ENCODE measurements at regions not wholly inside any gene's neighbourhood (a gene's known extent, or its start where the extent isn't known, plus 50 kb on each side); places are given as distances from the start of the nearest gene placed in this dataset.

- DNase-seq, result no peak
Measured at GRCh38 chr7:118298771-118299170, 74.3 kb downstream of the ANKRD7 start.

DNA sequence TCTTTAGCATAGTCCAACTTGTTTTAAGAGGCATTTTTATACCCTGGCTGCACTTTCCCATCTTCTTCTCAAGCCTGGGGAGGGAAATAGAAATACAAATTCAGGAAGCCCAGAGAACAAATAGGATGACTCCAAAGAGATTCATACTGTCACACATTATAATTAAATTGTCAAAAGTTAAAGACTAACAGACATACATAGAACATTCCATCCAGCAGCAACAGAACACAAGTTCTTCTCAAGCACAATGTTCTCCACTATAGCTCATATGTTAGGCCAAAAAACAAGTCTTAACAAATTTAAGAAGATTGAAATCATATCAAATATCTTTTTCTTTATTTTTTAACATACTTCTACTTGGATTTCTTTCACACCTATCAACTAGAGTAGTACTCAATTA, 75.7 kb downstream of the ANKRD7 start:
- DNase-seq, result no peak

DNA sequence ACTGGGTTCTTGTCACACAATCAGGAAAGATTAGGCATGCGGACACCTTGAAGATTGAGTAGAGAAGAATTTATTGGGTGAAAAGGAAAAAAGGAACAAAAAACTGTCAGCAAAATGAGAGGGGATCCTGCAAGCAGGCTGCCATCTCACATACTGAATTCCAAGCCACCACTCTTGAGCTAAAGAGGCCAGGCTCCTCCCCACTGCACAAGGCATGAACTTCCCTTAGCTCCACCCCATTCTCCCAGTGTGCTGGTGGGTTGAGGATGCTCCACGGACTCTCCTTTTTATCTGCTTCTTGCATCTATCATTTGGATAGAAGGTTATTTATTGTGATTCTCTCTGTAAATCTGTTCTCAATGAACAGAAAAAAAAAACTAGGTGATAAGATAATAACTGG, 79.6 kb downstream of the ANKRD7 start:
- DNase-seq, result no peak

- no peak for DNase-seq
Measured at GRCh38 chr7:118305671-118306070, 81.2 kb downstream of the ANKRD7 start.

DNA sequence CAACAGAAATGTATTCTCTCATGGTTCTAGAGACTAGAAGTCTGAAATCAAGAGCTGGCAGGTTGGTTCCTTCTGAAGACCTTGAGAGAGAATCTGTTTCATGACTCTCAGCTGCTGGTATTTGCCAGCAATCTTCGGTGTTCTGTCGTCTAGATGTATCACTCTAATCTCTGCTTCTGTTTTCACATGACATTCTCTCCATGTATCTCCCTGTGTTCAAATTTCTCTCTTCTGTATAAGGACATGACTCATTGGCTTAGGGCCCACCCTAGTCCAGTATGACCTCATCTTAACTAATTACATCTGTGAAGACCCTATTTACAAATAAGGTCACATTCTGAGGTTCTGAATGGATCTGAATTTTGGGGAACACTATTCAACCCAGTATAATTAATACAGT, 82.3 kb downstream of the ANKRD7 start:
- no peak for DNase-seq

- DNase-seq, result no peak
Measured at GRCh38 chr7:118311121-118311836, 86.8 kb downstream of the ANKRD7 start.

DNA sequence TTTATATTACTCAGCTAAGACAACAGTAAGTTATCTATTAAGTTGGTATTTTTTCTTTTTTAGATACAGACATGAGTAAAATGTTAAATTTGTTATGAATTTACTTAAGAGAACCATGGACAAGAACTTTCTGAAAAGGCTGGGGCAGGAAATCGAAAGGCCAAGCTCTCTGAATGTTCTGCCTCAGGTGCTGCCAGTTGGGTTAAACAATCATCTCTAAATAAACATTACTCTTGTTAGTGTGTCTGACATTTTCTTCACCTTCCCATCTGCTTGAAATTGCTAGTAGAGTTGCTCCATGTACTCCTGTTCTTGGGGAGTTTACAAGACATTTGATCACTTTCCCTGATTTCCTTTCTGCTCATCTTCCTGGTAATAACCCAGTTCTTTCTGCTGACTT, 87.5 kb downstream of the ANKRD7 start:
- DNase-seq, result no peak

DNA sequence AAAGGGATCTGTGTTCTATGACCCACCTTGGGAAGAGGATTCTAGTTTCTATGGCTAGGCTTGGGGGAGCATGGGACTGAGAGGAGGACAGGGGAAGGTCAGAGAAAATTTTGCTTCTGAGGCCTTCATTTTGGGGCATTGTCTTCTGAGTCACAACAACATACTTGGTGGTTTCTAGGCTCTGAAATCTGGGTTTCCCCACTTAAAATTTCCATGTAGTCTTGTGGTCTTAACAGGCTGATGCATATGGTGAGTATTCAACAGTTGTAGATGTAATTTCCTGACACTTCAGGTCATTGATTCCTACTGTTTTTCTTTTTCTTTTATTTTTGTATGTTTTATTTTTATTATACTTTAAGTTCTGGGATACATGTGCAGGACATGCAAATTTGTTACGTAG, 88.5 kb downstream of the ANKRD7 start:
- no peak for DNase-seq

GRCh38 chr7:118324790-118325449, 100.4 kb downstream of the ANKRD7 start:
- DNase-seq, result no peak

DNA sequence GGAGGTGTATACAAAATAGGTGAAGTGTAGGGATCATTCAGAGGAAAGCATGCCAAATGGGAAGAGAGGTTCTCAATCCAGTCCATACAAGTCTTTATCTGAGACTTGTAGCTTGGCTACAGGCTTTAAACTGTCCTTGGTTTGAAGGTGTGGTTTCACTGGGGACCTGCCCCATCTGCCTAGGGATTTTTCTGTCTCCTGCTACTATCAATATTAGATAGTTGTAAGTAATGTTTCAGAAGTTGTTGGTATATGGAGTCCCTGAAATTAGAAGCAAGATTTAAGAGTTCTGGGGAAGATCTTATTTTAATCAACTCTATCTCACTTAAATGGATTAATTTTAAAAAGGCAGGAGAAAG, 100.9 kb downstream of the ANKRD7 start:
- DNase-seq, result no peak

DNA sequence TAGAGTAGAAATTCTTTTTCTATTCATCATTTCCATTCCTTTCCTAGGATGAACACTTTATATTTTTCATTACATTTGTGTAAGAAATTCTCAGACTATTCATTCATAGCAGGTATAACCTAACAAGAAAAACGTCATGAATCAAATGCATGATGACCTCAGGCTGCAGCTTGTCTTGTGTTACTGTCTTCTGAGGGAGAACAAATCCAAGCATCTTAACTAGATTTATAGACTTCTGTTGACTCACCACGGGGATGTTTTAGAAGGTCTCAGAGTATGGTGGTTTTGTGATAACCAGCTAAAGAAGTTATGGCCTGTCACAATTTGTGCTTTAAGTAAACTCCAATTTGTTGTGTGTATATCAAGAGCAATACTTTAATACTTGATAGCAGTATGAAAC, 102.7 kb downstream of the ANKRD7 start:
- no peak for DNase-seq

DNA sequence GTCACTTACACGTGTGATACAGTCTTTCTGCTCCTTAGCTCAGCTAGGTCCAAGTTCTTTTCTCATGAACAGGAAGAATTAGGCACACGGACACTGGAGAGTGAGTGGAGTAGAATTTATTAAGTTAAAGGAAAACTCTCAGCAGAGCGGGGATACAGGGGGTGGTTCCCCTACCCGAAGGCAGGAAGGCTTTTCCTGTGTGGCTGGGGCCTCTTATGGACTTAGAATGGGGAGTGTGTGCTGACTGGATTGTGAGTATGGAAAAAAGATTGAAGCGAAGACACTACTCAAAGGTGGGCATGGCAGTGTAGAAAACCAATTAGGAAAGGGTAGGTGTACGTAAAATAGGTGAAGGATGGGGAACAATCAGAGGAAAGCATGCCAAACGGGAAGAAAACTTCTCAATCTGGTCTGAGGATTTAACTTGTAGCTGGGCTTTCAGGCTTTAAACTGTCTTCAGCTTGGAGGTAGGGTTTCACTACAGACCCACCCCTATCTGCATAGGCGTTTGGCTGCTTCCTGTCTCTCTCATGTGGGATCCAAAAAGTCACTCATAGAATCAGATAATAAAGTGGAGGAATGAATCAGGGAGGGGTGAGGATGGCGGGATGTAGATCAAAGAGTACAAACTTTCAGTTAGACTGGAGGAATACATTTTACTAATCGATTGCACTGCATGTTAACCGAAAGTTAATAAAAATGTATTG, 104.2 kb downstream of the ANKRD7 start:
- DNase-seq, result no peak

DNA sequence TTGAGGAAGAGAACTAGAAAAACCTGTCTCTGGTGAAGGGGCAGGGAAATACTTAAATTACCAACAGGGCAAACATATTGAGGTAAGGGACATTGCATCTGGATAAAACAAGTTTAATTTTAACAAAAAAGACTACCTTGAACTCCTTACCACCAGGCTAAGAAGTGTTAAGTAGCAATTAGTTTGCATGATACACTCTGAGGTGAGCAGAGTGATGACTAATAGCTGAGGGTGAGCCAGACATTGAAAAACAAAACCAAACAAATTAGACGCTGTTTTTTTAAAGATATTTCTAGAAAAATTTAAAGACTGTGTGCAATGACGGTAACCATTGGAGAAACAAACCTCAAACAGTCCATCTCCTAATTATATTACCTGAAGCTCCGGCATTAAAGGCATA, 105.9 kb downstream of the ANKRD7 start:
- DNase-seq, result no peak

DNA sequence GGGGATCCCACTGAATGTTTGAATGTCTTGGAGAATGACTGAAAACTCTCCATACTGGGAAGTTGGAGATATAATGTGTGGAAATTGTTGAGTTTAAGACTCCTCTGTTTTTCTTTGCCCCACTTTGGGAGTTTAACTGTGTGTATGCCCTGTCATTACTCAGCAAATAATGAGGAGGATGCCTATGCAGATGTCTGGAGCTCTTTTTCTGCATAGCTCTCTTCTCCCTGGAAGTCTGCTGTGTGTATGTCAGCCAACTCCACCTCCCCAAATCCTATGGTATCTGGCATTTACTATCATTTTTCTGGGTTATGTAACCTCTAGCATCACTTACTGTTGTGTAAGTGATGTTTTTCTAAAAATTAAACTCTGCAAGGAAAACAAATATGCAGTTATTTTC, 122.2 kb downstream of the ANKRD7 start:
- no peak for DNase-seq

- DNase-seq, result no peak
Measured at GRCh38 chr7:118349604-118350003, 125.1 kb downstream of the ANKRD7 start.

- DNase-seq, result no peak
Measured at GRCh38 chr7:118350260-118350659, 125.8 kb downstream of the ANKRD7 start.

DNA sequence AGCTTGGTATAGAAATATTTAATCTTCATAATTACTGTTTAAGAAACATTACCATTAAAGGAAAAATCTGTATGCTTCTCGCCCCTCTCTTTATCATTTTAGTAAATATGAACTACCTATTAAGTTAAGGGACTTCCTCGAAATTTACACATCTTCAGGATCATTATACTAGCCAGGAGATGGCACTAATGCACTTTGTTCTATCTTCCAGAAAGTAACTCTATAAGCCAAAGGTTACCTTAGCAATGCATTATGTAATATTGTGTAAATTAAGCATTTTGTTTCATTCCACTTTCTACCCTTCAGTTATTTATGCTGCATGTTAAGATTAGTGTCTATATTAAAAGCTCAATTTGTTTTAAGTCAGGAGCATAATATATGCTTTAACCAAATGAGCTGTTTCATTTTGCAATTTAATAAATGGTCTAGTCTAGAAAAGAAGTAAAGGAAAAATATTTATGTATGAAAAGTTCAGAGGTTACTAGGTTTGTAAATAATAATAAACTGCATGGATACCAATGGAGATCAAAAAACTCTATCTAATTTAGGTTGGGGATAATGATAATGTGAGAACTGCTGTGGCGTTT, 128.5 kb downstream of the ANKRD7 start:
- DNase-seq, result peak; percentile 60

DNA sequence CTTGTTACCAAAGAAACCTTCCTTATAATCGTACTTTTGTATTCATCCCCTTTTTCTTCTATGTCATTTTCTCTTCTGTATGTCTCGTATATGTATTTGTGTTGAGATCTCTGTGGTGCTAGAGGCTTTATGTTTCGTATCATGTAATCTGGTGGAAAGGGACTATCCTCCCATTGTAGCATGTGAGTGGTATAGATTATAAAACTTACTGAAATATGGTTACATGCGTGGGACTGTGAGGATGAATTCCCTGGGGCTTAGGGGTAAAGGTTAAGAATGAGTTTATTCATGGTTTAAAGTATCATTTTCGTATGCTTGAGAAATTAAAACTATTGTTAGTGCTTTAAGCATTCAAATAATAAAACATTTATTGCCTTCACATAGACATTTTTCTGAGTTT, 141.9 kb downstream of the ANKRD7 start:
- no peak for DNase-seq

GRCh38 chr7:118368958-118369357, 144.5 kb downstream of the ANKRD7 start:
- DNase-seq, result no peak

DNA sequence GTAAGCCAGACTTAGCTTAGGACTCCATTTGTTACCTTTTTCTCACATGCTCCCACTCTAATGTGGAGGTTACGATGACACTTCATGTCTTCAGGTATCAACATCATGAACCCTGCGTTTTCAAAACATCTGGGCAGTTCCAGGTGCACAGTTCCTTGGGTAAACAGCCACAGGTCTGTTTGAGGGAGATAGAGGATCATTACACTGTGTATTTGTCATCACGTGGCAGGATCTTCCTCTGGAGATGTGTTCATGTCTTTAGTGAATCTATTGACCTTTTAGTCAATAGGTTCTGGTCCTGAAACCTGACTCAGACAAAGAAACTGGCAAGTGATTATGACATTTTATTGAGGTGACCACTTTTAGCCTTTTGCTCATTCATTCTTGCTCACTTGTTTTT, 145.5 kb downstream of the ANKRD7 start:
- DNase-seq, result no peak

DNA sequence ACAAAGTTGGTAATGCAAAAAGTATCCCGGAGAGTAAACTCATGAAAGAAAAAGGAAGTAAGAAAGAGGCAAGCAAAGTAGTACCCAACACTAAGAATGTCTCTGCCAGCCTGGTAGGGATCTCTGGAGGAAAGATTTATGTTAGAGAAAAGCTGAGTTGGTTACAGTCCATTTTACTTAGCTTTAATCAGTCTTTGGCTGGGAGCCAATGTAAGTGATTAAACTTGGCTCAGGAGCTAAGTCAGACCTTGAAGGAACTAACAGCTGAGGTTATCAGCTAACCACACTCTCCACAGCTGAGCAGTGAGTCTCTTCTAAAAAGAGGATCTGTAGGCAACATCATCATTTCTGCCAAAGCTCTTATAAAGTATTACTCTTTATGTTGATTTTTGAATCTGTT, 148.0 kb downstream of the ANKRD7 start:
- DNase-seq, result no peak

- DNase-seq, result no peak
Measured at GRCh38 chr7:118389629-118390028, 165.1 kb downstream of the ANKRD7 start.

- DNase-seq, result no peak
Measured at GRCh38 chr7:118404211-118404610, 179.7 kb downstream of the ANKRD7 start.

- DNase-seq, result no peak
Measured at GRCh38 chr7:118418433-118418832, 193.9 kb downstream of the ANKRD7 start.
